ENCODE measurements at regions not wholly inside any gene's neighbourhood (a gene's known extent, or its start where the extent isn't known, plus 50 kb on each side); places are given as distances from the start of the nearest gene placed in this dataset.

- H3K79me1 ChIP-seq (replicated peaks; ENCODE audit: low read length, poor library complexity, severe bottlenecking) = no peaks in the 10 kb centered on the region
- no peak overlapping the region for H2BK120ac ChIP-seq (ENCODE audit: low read depth, low read length)
- H3K27ac ChIP-seq (ENCODE audit: low read length, poor library complexity, severe bottlenecking) = no peak overlapping the region
- no peak overlapping the region for H4K91ac ChIP-seq (ENCODE audit: low read length)
- H3K4me1 ChIP-seq (ENCODE audit: control insufficient read depth, insufficient read depth, low read depth, low read length) = peaks cover 1% of the 10 kb centered on the region
- H3K14ac ChIP-seq (ENCODE audit: low read length in 2 of 2) = no peak overlapping the region
- H3K4me3 ChIP-seq (ENCODE audit: insufficient read depth in 1 of 2, low read depth in 1 of 2, low read length in 2 of 2) = peak overlapping the region in 1 of 2 experiments; percentile 5
- no peak overlapping the region for H3K23ac ChIP-seq (ENCODE audit: low read length in 2 of 2)
- H3K27me3 ChIP-seq (ENCODE audit: control insufficient read depth in 1 of 2, insufficient read depth in 1 of 2, low read length in 2 of 2) = no peaks in the 10 kb centered on the region
- no peak overlapping the region for H2BK5ac ChIP-seq (ENCODE audit: low read depth, low read length, poor library complexity, severe bottlenecking)
- H3K9ac ChIP-seq (ENCODE audit: low read length) = no peak overlapping the region
- no peak overlapping the region for H2AK5ac ChIP-seq (ENCODE audit: low read length, severe bottlenecking)
- H2AFZ ChIP-seq (ENCODE audit: low read depth, low read length) = no peak overlapping the region
- no peak overlapping the region for H3K18ac ChIP-seq (ENCODE audit: low read depth in 1 of 2, low read length in 2 of 2)
- H2BK15ac ChIP-seq (ENCODE audit: low read depth, poor library complexity, severe bottlenecking) = no peak overlapping the region
- H4K8ac ChIP-seq (ENCODE audit: low read length) = peak overlapping the region; percentile 5
- no peak overlapping the region for H2BK12ac ChIP-seq (ENCODE audit: low read length in 2 of 2)
- no peak for DNase-seq
- no peak overlapping the region for H3K4me2 ChIP-seq (ENCODE audit: low read length, poor library complexity, severe bottlenecking)
- peaks cover 3% of the 10 kb centered on the region for H3K9me3 ChIP-seq (ENCODE audit: control insufficient read depth, low read length)
- WGBS = 88% methylated on average over 2 of the region's 3 CpGs
- no peaks in the 10 kb centered on the region for H3K36me3 ChIP-seq (ENCODE audit: control insufficient read depth in 1 of 2, insufficient read depth in 2 of 2, low read depth in 1 of 2, low read length in 2 of 2)
- no peak overlapping the region for H3K4ac ChIP-seq (ENCODE audit: low read depth in 1 of 2, low read length in 2 of 2)
These were observed 216.7 kb upstream of the CTAGE1 start for GRCh38 chr18:22634464-22634863.

GRCh38 chr18:22637787-22638186, 220.1 kb upstream of the CTAGE1 start:
- H3K79me1 ChIP-seq (replicated peaks; ENCODE audit: low read length, poor library complexity, severe bottlenecking) = no peaks in the 10 kb centered on the region
- H3K4ac ChIP-seq (ENCODE audit: low read depth in 1 of 2, low read length in 2 of 2) = no peak overlapping the region
- no peak overlapping the region for H3K23ac ChIP-seq (ENCODE audit: low read length in 2 of 2)
- no peak overlapping the region for H3K14ac ChIP-seq (ENCODE audit: low read length in 2 of 2)
- H3K9me3 ChIP-seq (ENCODE audit: control insufficient read depth, low read length) = peaks cover 3% of the 10 kb centered on the region
- H2BK120ac ChIP-seq (ENCODE audit: low read depth, low read length) = no peak overlapping the region
- H3K36me3 ChIP-seq (ENCODE audit: control insufficient read depth in 1 of 2, insufficient read depth in 2 of 2, low read depth in 1 of 2, low read length in 2 of 2) = no peaks in the 10 kb centered on the region
- no peak overlapping the region for H2AFZ ChIP-seq (ENCODE audit: low read depth, low read length)
- no peaks in the 10 kb centered on the region for H3K27me3 ChIP-seq (ENCODE audit: control insufficient read depth in 1 of 2, insufficient read depth in 1 of 2, low read length in 2 of 2)
- no peak overlapping the region for H4K91ac ChIP-seq (ENCODE audit: low read length)
- H4K8ac ChIP-seq (ENCODE audit: low read length) = no peak overlapping the region
- H3K4me1 ChIP-seq (ENCODE audit: control insufficient read depth, insufficient read depth, low read depth, low read length) = peaks cover 1% of the 10 kb centered on the region
- H2BK15ac ChIP-seq (ENCODE audit: low read depth, poor library complexity, severe bottlenecking) = no peak overlapping the region
- 82% methylated on average over 1 of the region's 1 CpG for WGBS
- H2AK5ac ChIP-seq (ENCODE audit: low read length, severe bottlenecking) = no peak overlapping the region
- peak; percentile 50 for DNase-seq
- H2BK12ac ChIP-seq (ENCODE audit: low read length in 2 of 2) = no peak overlapping the region
- no peak overlapping the region for H3K4me2 ChIP-seq (ENCODE audit: low read length, poor library complexity, severe bottlenecking)
- H3K27ac ChIP-seq (ENCODE audit: low read length, poor library complexity, severe bottlenecking) = peak overlapping the region; percentile 49
- H3K4me3 ChIP-seq (ENCODE audit: insufficient read depth in 1 of 2, low read depth in 1 of 2, low read length in 2 of 2) = no peak overlapping the region
- H3K18ac ChIP-seq (ENCODE audit: low read depth in 1 of 2, low read length in 2 of 2) = no peak overlapping the region
- H3K9ac ChIP-seq (ENCODE audit: low read length) = peak overlapping the region; percentile 30
- H2BK5ac ChIP-seq (ENCODE audit: low read depth, low read length, poor library complexity, severe bottlenecking) = no peak overlapping the region

GRCh38 chr18:22639026-22639463, 221.3 kb upstream of the CTAGE1 start:
- Histone ChIP-seq H2AFZ (ENCODE audit: low read depth, low read length) (no peak overlapping the region), H3K4me1 (ENCODE audit: control insufficient read depth, insufficient read depth, low read depth, low read length) (peaks cover 1% of the 10 kb centered on the region), H2AK5ac (ENCODE audit: low read length, severe bottlenecking) (no peak overlapping the region), H2BK120ac (ENCODE audit: low read depth, low read length) (no peak overlapping the region), H3K36me3 (ENCODE audit: control insufficient read depth in 1 of 2, insufficient read depth in 2 of 2, low read depth in 1 of 2, low read length in 2 of 2) (no peaks in the 10 kb centered on the region), H2BK5ac (ENCODE audit: low read depth, low read length, poor library complexity, severe bottlenecking) (no peak overlapping the region), H3K79me1 (replicated peaks; ENCODE audit: low read length, poor library complexity, severe bottlenecking) (no peaks in the 10 kb centered on the region), H3K18ac (ENCODE audit: low read depth in 1 of 2, low read length in 2 of 2) (no peak overlapping the region), H3K4me2 (ENCODE audit: low read length, poor library complexity, severe bottlenecking) (no peak overlapping the region), H2BK12ac (ENCODE audit: low read length in 2 of 2) (no peak overlapping the region), H3K4ac (ENCODE audit: low read depth in 1 of 2, low read length in 2 of 2) (no peak overlapping the region), H3K4me3 (ENCODE audit: insufficient read depth in 1 of 2, low read depth in 1 of 2, low read length in 2 of 2) (no peak overlapping the region), H3K27ac (ENCODE audit: low read length, poor library complexity, severe bottlenecking) (no peak overlapping the region), H3K9me3 (ENCODE audit: control insufficient read depth, low read length) (peaks cover 3% of the 10 kb centered on the region), H3K14ac (ENCODE audit: low read length in 2 of 2) (no peak overlapping the region), H3K9ac (ENCODE audit: low read length) (peak overlapping the region; percentile 3), H4K91ac (ENCODE audit: low read length) (no peak overlapping the region), H2BK15ac (ENCODE audit: low read depth, poor library complexity, severe bottlenecking) (no peak overlapping the region), H3K23ac (ENCODE audit: low read length in 2 of 2) (no peak overlapping the region), H4K8ac (ENCODE audit: low read length) (no peak overlapping the region), H3K27me3 (ENCODE audit: control insufficient read depth in 1 of 2, insufficient read depth in 1 of 2, low read length in 2 of 2) (no peaks in the 10 kb centered on the region)
- 20% methylated on average over 2 of the region's 2 CpGs for WGBS
- peak; percentile 30 for DNase-seq

GRCh38 chr18:22639561-22639960, 221.8 kb upstream of the CTAGE1 start:
- WGBS = 95% methylated on average over 7 of the region's 10 CpGs
- Histone ChIP-seq H3K18ac (ENCODE audit: low read depth in 1 of 2, low read length in 2 of 2) (no peak overlapping the region), H2BK15ac (ENCODE audit: low read depth, poor library complexity, severe bottlenecking) (no peak overlapping the region), H3K27ac (ENCODE audit: low read length, poor library complexity, severe bottlenecking) (no peak overlapping the region), H3K79me1 (replicated peaks; ENCODE audit: low read length, poor library complexity, severe bottlenecking) (no peaks in the 10 kb centered on the region), H2BK120ac (ENCODE audit: low read depth, low read length) (no peak overlapping the region), H3K4me3 (ENCODE audit: insufficient read depth in 1 of 2, low read depth in 1 of 2, low read length in 2 of 2) (no peak overlapping the region), H2AFZ (ENCODE audit: low read depth, low read length) (no peak overlapping the region), H3K4me2 (ENCODE audit: low read length, poor library complexity, severe bottlenecking) (no peak overlapping the region), H3K27me3 (ENCODE audit: control insufficient read depth in 1 of 2, insufficient read depth in 1 of 2, low read length in 2 of 2) (no peaks in the 10 kb centered on the region), H3K4ac (ENCODE audit: low read depth in 1 of 2, low read length in 2 of 2) (no peak overlapping the region), H3K14ac (ENCODE audit: low read length in 2 of 2) (no peak overlapping the region), H4K91ac (ENCODE audit: low read length) (no peak overlapping the region), H3K4me1 (ENCODE audit: control insufficient read depth, insufficient read depth, low read depth, low read length) (peaks cover 1% of the 10 kb centered on the region), H2BK5ac (ENCODE audit: low read depth, low read length, poor library complexity, severe bottlenecking) (no peak overlapping the region), H3K36me3 (ENCODE audit: control insufficient read depth in 1 of 2, insufficient read depth in 2 of 2, low read depth in 1 of 2, low read length in 2 of 2) (no peaks in the 10 kb centered on the region), H3K23ac (ENCODE audit: low read length in 2 of 2) (no peak overlapping the region), H3K9me3 (ENCODE audit: control insufficient read depth, low read length) (peaks cover 3% of the 10 kb centered on the region), H3K9ac (ENCODE audit: low read length) (peak overlapping the region; percentile 3), H2BK12ac (ENCODE audit: low read length in 2 of 2) (no peak overlapping the region), H2AK5ac (ENCODE audit: low read length, severe bottlenecking) (no peak overlapping the region), H4K8ac (ENCODE audit: low read length) (no peak overlapping the region)
- DNase-seq = no peak

All from mesenchymal stem cell (in vitro differentiated cells and primary cell).